H1 (cell line): ENCODE measurements at regions not wholly inside any gene's neighbourhood (a gene's known extent, or its start where the extent isn't known, plus 50 kb on each side); places are given as distances from the start of the nearest gene placed in this dataset.

Experiments used
- CTCF ChIA-PET: fragments of 300-600 bp; sonication (Branson Sonifier 250); formaldehyde crosslinking; loops from one replicate; lab custom pipeline; 2021; ENCODE audit not compliant: partially characterized antibody; lab: Charles Lee
- POLR2A ChIA-PET: fragments of 300-600 bp; sonication (Branson Sonifier 250); formaldehyde crosslinking; loops from one replicate; lab custom pipeline; 2021; ENCODE audit warnings: inconsistent platforms; ENCODE audit not compliant: partially characterized antibody; lab: Charles Lee
- DNase-seq, 2 experiments: peaks; one replicate each; pipeline versions ENCODE4 v3.0.0 to v3.0.0-alpha.2; 2010 to 2022; ENCODE audit warnings: low spot score in 2 of 2, low read depth in 1 of 2, mixed read lengths in 1 of 2
- FAIRE-seq: peaks from 2 replicates; lab custom pipeline; 2011; peaks lifted over from hg19 to GRCh38; lab: Jason Lieb, UNC
- H2AFZ ChIP-seq: 2 replicates; pipeline ENCODE4 v1.8.1; 2012; ENCODE audit warnings: low read length, inconsistent platforms
- H2AK5ac ChIP-seq: 2 replicates; pipeline ENCODE4 v1.6.1; 2013; ENCODE audit warnings: low read depth, low read length
- H2BK120ac ChIP-seq: replicated peaks from 2 replicates; pipeline ENCODE3; 2013; ENCODE audit warnings: low read depth, low read length, inconsistent platforms
- H2BK12ac ChIP-seq: 2 replicates; pipeline ENCODE4 v1.6.1; 2013; ENCODE audit warnings: low read depth, low read length
- H2BK15ac ChIP-seq: 2 replicates; pipeline ENCODE4 v1.6.1; 2013; ENCODE audit warnings: low read length
- H2BK20ac ChIP-seq: 2 replicates; pipeline ENCODE4 v1.6.1; 2013; ENCODE audit warnings: low read length
- H2BK5ac ChIP-seq: 2 replicates; pipeline ENCODE4 v1.6.1; 2013; ENCODE audit warnings: low read depth, low read length
- H3K14ac ChIP-seq: 2 replicates; pipeline ENCODE4 v1.6.1; 2013; ENCODE audit warnings: inconsistent platforms; ENCODE audit not compliant: insufficient read length
- H3K18ac ChIP-seq: 2 replicates; pipeline ENCODE4 v1.6.1; 2013; ENCODE audit warnings: low read length; ENCODE audit errors: extremely low read depth
- H3K23ac ChIP-seq: 2 replicates; pipeline ENCODE4 v1.6.1; 2013; ENCODE audit warnings: inconsistent platforms; ENCODE audit not compliant: insufficient read length
- H3K23me2 ChIP-seq: 2 replicates; pipeline ENCODE4 v1.6.1; 2013; ENCODE audit warnings: low read depth, low read length
- H3K27ac ChIP-seq: 2 replicates; pipeline ENCODE4 v1.6.1; 2011; ENCODE audit warnings: low read depth, low read length, inconsistent platforms
- H3K27me3 ChIP-seq, 4 experiments: replicated peaks in 1 of 4; 1 replicate in 1 of 4; 2 replicates in 3 of 4; pipeline versions ENCODE4 v1.6.1 to v1.8.1; 2011 to 2013; ENCODE audit warnings: low read length in 3 of 4, mild to moderate bottlenecking in 3 of 4, inconsistent platforms in 2 of 4, mixed read lengths in 2 of 4, moderate library complexity in 1 of 4; ENCODE audit not compliant: control insufficient read depth in 3 of 4, insufficient read depth in 3 of 4; ENCODE audit errors: extremely low read depth in 1 of 4
- H3K36me3 ChIP-seq, 4 experiments: 2 replicates each; pipeline versions ENCODE4 v1.6.1 to v1.8.1; 2011 to 2013; ENCODE audit warnings: mild to moderate bottlenecking in 4 of 4, low read length in 3 of 4, moderate library complexity in 2 of 4, control low read depth in 1 of 4, inconsistent platforms in 1 of 4; ENCODE audit not compliant: insufficient read depth in 4 of 4, control insufficient read depth in 2 of 4
- H3K4ac ChIP-seq: replicated peaks from 2 replicates; pipeline ENCODE3; 2013; ENCODE audit warnings: low read length, low read depth, mixed read lengths, inconsistent platforms; ENCODE audit not compliant: insufficient read length
- H3K4me1 ChIP-seq, 4 experiments: replicated peaks in 1 of 4; 1 replicate in 1 of 4; 2 replicates in 3 of 4; pipeline versions ENCODE4 v1.6.1 to v1.8.1; 2011 to 2013; ENCODE audit warnings: low read length in 3 of 4, inconsistent platforms in 2 of 4, mixed read lengths in 1 of 4; ENCODE audit not compliant: insufficient read depth in 4 of 4, control insufficient read depth in 3 of 4
- H3K4me2 ChIP-seq, 2 experiments: 2 replicates each; pipeline versions ENCODE4 v1.6.1 to v1.8.1; 2011 to 2013; ENCODE audit warnings: low read depth in 2 of 2, low read length in 2 of 2, control low read depth in 1 of 2, inconsistent platforms in 1 of 2, mild to moderate bottlenecking in 1 of 2; ENCODE audit not compliant: insufficient read depth in 1 of 2
- H3K4me3 ChIP-seq, 4 experiments: fragments of 200-600, 300-600 bp in 1 of 4; sonication (generic), shearing (Covaris generic), sonication (Bioruptor Twin) in 1 of 4; 2 replicates each; pipeline versions ENCODE4 v1.5.1 to v1.8.1; 2011 to 2016; ENCODE audit warnings: low read length in 4 of 4, low read depth in 3 of 4, control low read depth in 2 of 4, inconsistent platforms in 2 of 4, mild to moderate bottlenecking in 2 of 4, mixed read lengths in 1 of 4, moderate library complexity in 1 of 4; ENCODE audit not compliant: insufficient read depth in 2 of 4; ENCODE audit errors: extremely low read depth in 1 of 4
- H3K56ac ChIP-seq: replicated peaks from 2 replicates; pipeline ENCODE3; 2013; ENCODE audit warnings: low read depth, mild to moderate bottlenecking, mixed read lengths, low read length, inconsistent platforms; ENCODE audit not compliant: insufficient read length
- H3K79me1 ChIP-seq: 2 replicates; pipeline ENCODE4 v1.6.1; 2013; ENCODE audit warnings: low read depth, low read length, control low read depth
- H3K79me2 ChIP-seq, 2 experiments: 2 replicates each; pipeline versions ENCODE4 v1.6.1 to v1.8.1; 2012 to 2013; ENCODE audit warnings: low read length in 2 of 2, mild to moderate bottlenecking in 2 of 2, inconsistent platforms in 1 of 2; ENCODE audit not compliant: insufficient read depth in 2 of 2, control insufficient read depth in 1 of 2
- H3K9ac ChIP-seq, 4 experiments: replicated peaks in 1 of 4; 1 replicate in 1 of 4; 2 replicates in 3 of 4; pipeline versions ENCODE4 v1.6.1 to v1.8.1; 2011 to 2013; ENCODE audit warnings: low read depth in 3 of 4, low read length in 3 of 4, control low read depth in 2 of 4, mild to moderate bottlenecking in 2 of 4, moderate library complexity in 2 of 4, inconsistent platforms in 1 of 4; ENCODE audit errors: extremely low read depth in 1 of 4
- H3K9me3 ChIP-seq, 2 experiments: 2 replicates each; pipeline versions ENCODE4 v1.6.1 to v1.8.1; 2012 to 2013; ENCODE audit warnings: mild to moderate bottlenecking in 2 of 2, moderate library complexity in 2 of 2, control low read depth in 1 of 2, inconsistent platforms in 1 of 2, low read depth in 1 of 2, low read length in 1 of 2, mixed read lengths in 1 of 2; ENCODE audit not compliant: insufficient read depth in 2 of 2
- H4K20me1 ChIP-seq, 2 experiments: replicated peaks in 1 of 2; 2 replicates each; pipeline versions ENCODE3 to v1.8.1; 2011 to 2013; ENCODE audit warnings: inconsistent platforms in 2 of 2, low read length in 2 of 2, mild to moderate bottlenecking in 1 of 2; ENCODE audit not compliant: insufficient read depth in 2 of 2, control insufficient read depth in 1 of 2
- H4K5ac ChIP-seq: 2 replicates; pipeline ENCODE4 v1.6.1; 2013; ENCODE audit warnings: low read length, low read depth, mixed read lengths, inconsistent platforms; ENCODE audit not compliant: insufficient read length
- H4K8ac ChIP-seq: 2 replicates; pipeline ENCODE4 v1.8.0; 2013; ENCODE audit warnings: mild to moderate bottlenecking, moderate library complexity, low read length, inconsistent platforms; ENCODE audit not compliant: insufficient read depth; ENCODE audit errors: extremely low read depth
- H4K91ac ChIP-seq: replicated peaks from 2 replicates; pipeline ENCODE3; 2013; ENCODE audit warnings: low read length, mixed read lengths, inconsistent platforms; ENCODE audit not compliant: insufficient read length
- CEBPB ChIP-seq: IDR thresholded peaks from 2 replicates; pipeline ENCODE4 v1.6.1; 2012; ENCODE audit warnings: low read depth, low read length
- CTCF ChIP-seq, 3 experiments: IDR thresholded peaks; 1 replicate in 2 of 3; 2 replicates in 1 of 3; pipeline versions ENCODE4 v1.5.1 to v1.6.1; 2011; ENCODE audit warnings: low read length in 3 of 3, mild to moderate bottlenecking in 3 of 3, inconsistent platforms in 2 of 3, low read depth in 1 of 3, moderate library complexity in 1 of 3; ENCODE audit not compliant: insufficient read depth in 1 of 3; ENCODE audit errors: control extremely low read depth in 1 of 3
- GTF2F1 ChIP-seq: IDR thresholded peaks from 2 replicates; pipeline ENCODE4 v1.6.1; 2012; ENCODE audit warnings: low read depth, low read length, improper control_type of control experiment, borderline replicate concordance
- KDM5A ChIP-seq: fragments of 200-600 bp; IDR thresholded peaks from 2 replicates; pipeline ENCODE4 v1.7.1; 2012; ENCODE audit warnings: mild to moderate bottlenecking, low read length, inconsistent platforms, mixed read lengths
- POLR2A ChIP-seq, 2 experiments: IDR thresholded peaks; 1 replicate in 1 of 2; 2 replicates in 1 of 2; pipeline ENCODE4 v1.6.1; 2011; ENCODE audit warnings: low read depth in 2 of 2, low read length in 2 of 2, mild to moderate bottlenecking in 2 of 2; ENCODE audit errors: control extremely low read depth in 1 of 2
- RBBP5 ChIP-seq: IDR thresholded peaks from 2 replicates; pipeline ENCODE4 v1.7.1; 2012; ENCODE audit warnings: low read depth, mild to moderate bottlenecking, inconsistent platforms, low read length, moderate library complexity, borderline replicate concordance
- TBP ChIP-seq: IDR thresholded peaks from 2 replicates; pipeline ENCODE4 v1.6.1; 2011; ENCODE audit warnings: low read depth, low read length, improper control_type of control experiment
- WGBS, 2 experiments: shearing (Covaris generic) in 1 of 2; methylation state at CpG; one replicate each; pipeline versions ENCODE4 v1.1.6 to v1.1.7; 2013 to 2015; ENCODE audit warnings: low lambda C conversion rate in 2 of 2, mixed read lengths in 2 of 2, inconsistent platforms in 1 of 2, low coverage in 1 of 2, missing lambda C conversion rate in 1 of 2; ENCODE audit not compliant: insufficient replicate concordance in 2 of 2, insufficient coverage in 1 of 2, insufficient read length in 1 of 2; ENCODE audit errors: extremely low coverage in 1 of 2, missing lambda C conversion rate in 1 of 2; 5-methylcytosine and 5-hydroxymethylcytosine counted together

DNA sequence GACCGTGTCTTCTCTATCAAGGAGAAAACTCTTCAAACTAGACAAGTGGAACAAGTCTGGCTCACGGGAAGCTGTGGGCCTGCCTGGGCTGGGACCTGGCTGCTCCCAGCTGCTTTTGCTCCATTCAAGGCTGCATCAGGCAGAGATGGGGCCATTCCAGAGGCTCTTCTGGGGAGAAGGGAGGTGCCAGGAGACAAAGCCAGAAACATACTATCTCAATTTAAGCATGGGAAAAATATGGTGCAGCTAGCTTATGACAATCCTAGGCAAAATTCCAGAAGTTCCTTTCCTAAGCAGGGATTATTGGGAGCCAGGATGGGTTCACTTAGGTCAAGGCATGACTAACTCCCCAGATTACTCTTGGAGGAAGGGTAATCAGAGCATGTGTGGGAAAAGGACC lies 90.8 kb upstream of the SLC2A1 start:
- no peaks in the 10 kb centered on the region for H4K20me1 ChIP-seq
- peaks cover 0 to 3% (median 0%) of the 10 kb centered on the region in 4 experiments; a peak in 1 of 7 replicates for H3K4me1 ChIP-seq
- H2AFZ ChIP-seq, result no peak overlapping the region
- no peak overlapping the region for H3K4me2 ChIP-seq
- no peak overlapping the region for H4K91ac ChIP-seq
- no peaks in the 10 kb centered on the region for H3K9me3 ChIP-seq
- H4K5ac ChIP-seq, result no peak overlapping the region
- no peak overlapping the region for H3K27ac ChIP-seq
- no peak overlapping the region for H3K56ac ChIP-seq
- no peak overlapping the region for H2BK20ac ChIP-seq
- H3K14ac ChIP-seq, result no peak overlapping the region
- no peak overlapping the region for H2AK5ac ChIP-seq
- WGBS, 2 experiments, result 100% methylated on average over 2 of the region's 2 CpGs; no CpG with 5 or more reads in 1 of the 2 experiments
- POLR2A ChIA-PET, result interaction anchor here (0.8 to 3.1 kb wide), 3 partner anchors 9 to 76 kb away, joined by 3 to 11 read pairs (median 3); no protein-coding TSS in a partner anchor
- no peak overlapping the region for H2BK15ac ChIP-seq
- H3K23ac ChIP-seq, result no peak overlapping the region
- no peaks in the 10 kb centered on the region for H3K23me2 ChIP-seq
- CTCF ChIA-PET, result interaction anchor here (2.0 to 2.8 kb wide), 4 partner anchors 9 to 137 kb away, joined by 6 to 9 read pairs (median 8); no protein-coding TSS in a partner anchor
- H3K4me3 ChIP-seq, result no peak overlapping the region
- no peak overlapping the region for H3K18ac ChIP-seq
- H2BK120ac ChIP-seq, result no peak overlapping the region
- no peak overlapping the region for H4K8ac ChIP-seq
- no peak for FAIRE-seq
- no peaks in the 10 kb centered on the region for H3K79me2 ChIP-seq
- no peak for TF ChIP-seq KDM5A
- no peak for TF ChIP-seq TBP
- TF ChIP-seq CTCF (IDR thresholded peaks at IDR 0.05; ENCODE audit: control extremely low read depth in 1 of 3, insufficient read depth in 1 of 3, low read depth in 1 of 3, low read length in 3 of 3), result no peak
- TF ChIP-seq POLR2A (IDR thresholded peaks at IDR 0.05; ENCODE audit: control extremely low read depth in 1 of 2, low read depth in 2 of 2, low read length in 2 of 2), result no peak
- no peak for TF ChIP-seq RBBP5
- TF ChIP-seq CEBPB, result no peak
- TF ChIP-seq GTF2F1, result no peak
- TF ChIP-seq, all 59 proteins: peak for 0
- DNase-seq, result no peak
- H2BK12ac ChIP-seq, result no peak overlapping the region
- no peak overlapping the region for H3K9ac ChIP-seq
- H3K27me3 ChIP-seq, result no peaks in the 10 kb centered on the region; a peak in 1 of 7 replicates
- H2BK5ac ChIP-seq, result no peak overlapping the region
- no peak overlapping the region for H3K4ac ChIP-seq
- H3K36me3 ChIP-seq, result no peaks in the 10 kb centered on the region
- H3K79me1 ChIP-seq, result no peaks in the 10 kb centered on the region
